ENCODE measurements at regions not wholly inside any gene's neighbourhood (a gene's known extent, or its start where the extent isn't known, plus 50 kb on each side); places are given as distances from the start of the nearest gene placed in this dataset.

DNA sequence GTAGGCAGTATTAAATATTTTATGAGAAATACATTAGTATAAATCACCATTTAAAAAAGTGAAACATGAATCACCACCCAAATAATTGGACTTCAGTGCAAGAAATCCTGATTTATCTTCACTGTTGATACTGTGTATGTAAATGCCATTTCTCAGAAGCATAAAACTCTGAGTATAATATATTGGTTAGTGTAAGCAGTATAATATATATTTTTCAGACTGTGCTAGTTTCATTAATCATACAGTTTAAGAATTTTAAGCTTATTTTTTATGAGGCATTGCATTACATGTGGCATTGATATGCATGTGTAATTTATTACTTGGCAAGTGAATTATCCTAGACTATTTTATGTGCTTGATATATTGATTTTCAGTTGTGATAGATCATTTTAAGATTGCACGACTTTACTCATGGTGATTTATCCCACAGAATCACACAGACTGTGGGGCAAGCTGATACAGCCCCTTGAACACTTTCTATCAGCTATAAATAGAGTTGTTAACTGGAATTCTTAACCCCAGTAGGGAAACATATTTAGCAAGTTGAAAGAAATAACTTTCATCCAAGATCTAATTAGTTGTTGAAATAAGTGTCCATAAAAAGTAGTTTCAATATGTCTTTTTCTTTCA, 403.5 kb downstream of the RPL10L start:
- H3K9ac ChIP-seq (ENCODE audit: insufficient read depth in 1 of 2, low read length in 2 of 2): no peak overlapping the region
- ATAC-seq (ENCODE audit: insufficient read depth, low FRiP score) (no peak), DNase-seq (no peak)
- H3K4me1 ChIP-seq (ENCODE audit: control insufficient read depth in 5 of 5, insufficient read depth in 5 of 5, low read length in 5 of 5): no peaks in the 10 kb centered on the region
- no peak overlapping the region for H3K27ac ChIP-seq (ENCODE audit: low read depth in 1 of 2, low read length in 1 of 2)
- H3K36me3 ChIP-seq (ENCODE audit: control insufficient read depth in 4 of 4, insufficient read depth in 4 of 4, low read length in 4 of 4): no peaks in the 10 kb centered on the region
- WGBS, 2 donors: 45 to 66% methylated on average over 1 of the region's 1 CpG
- TF ChIP-seq, protein P1, sequence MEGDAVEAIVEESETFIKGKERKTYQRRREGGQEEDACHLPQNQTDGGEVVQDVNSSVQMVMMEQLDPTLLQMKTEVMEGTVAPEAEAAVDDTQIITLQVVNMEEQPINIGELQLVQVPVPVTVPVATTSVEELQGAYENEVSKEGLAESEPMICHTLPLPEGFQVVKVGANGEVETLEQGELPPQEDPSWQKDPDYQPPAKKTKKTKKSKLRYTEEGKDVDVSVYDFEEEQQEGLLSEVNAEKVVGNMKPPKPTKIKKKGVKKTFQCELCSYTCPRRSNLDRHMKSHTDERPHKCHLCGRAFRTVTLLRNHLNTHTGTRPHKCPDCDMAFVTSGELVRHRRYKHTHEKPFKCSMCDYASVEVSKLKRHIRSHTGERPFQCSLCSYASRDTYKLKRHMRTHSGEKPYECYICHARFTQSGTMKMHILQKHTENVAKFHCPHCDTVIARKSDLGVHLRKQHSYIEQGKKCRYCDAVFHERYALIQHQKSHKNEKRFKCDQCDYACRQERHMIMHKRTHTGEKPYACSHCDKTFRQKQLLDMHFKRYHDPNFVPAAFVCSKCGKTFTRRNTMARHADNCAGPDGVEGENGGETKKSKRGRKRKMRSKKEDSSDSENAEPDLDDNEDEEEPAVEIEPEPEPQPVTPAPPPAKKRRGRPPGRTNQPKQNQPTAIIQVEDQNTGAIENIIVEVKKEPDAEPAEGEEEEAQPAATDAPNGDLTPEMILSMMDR (IDR thresholded peaks at IDR 0.05; ENCODE audit: control extremely low read depth, extremely low read depth): no peak
- H3K4me3 ChIP-seq: no peak overlapping the region
- no peaks in the 10 kb centered on the region for H3K9me3 ChIP-seq (ENCODE audit: control insufficient read depth in 4 of 4, insufficient read depth in 3 of 4, low read length in 3 of 4)
- no peaks in the 10 kb centered on the region for H3K27me3 ChIP-seq (ENCODE audit: control insufficient read depth in 3 of 3, insufficient read depth in 3 of 3, low read length in 2 of 3)

DNA sequence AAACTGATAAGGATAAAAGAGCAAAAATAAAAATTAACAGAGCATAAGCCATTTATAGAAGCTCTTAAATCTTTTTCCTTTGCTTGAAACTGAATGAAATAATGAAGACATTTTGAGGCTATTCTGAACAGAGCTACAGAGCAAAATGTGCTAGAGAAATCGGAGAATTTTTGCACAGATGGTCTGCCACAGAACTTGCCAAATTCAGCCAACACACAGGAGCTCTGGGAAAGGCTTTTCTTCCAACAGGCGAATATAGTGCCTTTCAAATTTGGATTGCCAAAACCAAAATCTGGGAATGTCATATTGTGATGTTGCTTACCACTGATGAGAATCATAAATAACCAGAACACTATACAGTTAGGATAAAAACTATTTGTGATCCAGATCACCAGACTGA, 406.3 kb downstream of the RPL10L start:
- H3K9ac ChIP-seq (ENCODE audit: insufficient read depth in 1 of 2, low read length in 2 of 2): no peak overlapping the region
- WGBS, 2 donors: 87% methylated on average over 2 of the region's 2 CpGs
- ATAC-seq (ENCODE audit: insufficient read depth, low FRiP score) (no peak), DNase-seq (no peak)
- H3K4me3 ChIP-seq: no peak overlapping the region
- no peaks in the 10 kb centered on the region for H3K4me1 ChIP-seq (ENCODE audit: control insufficient read depth in 5 of 5, insufficient read depth in 5 of 5, low read length in 5 of 5)
- H3K36me3 ChIP-seq (ENCODE audit: control insufficient read depth in 4 of 4, insufficient read depth in 4 of 4, low read length in 4 of 4): no peaks in the 10 kb centered on the region
- H3K27ac ChIP-seq (ENCODE audit: low read depth in 1 of 2, low read length in 1 of 2): no peak overlapping the region
- no peaks in the 10 kb centered on the region for H3K9me3 ChIP-seq (ENCODE audit: control insufficient read depth in 4 of 4, insufficient read depth in 3 of 4, low read length in 3 of 4)
- no peaks in the 10 kb centered on the region for H3K27me3 ChIP-seq (ENCODE audit: control insufficient read depth in 3 of 3, insufficient read depth in 3 of 3, low read length in 2 of 3)
- TF ChIP-seq, protein P1 (IDR thresholded peaks at IDR 0.05; ENCODE audit: control extremely low read depth, extremely low read depth): no peak

- Histone ChIP-seq H3K27ac (ENCODE audit: low read depth in 1 of 2, low read length in 1 of 2) (no peak overlapping the region), H3K9me3 (ENCODE audit: control insufficient read depth in 4 of 4, insufficient read depth in 3 of 4, low read length in 3 of 4) (no peaks in the 10 kb centered on the region), H3K4me1 (ENCODE audit: control insufficient read depth in 5 of 5, insufficient read depth in 5 of 5, low read length in 5 of 5) (no peaks in the 10 kb centered on the region), H3K27me3 (ENCODE audit: control insufficient read depth in 3 of 3, insufficient read depth in 3 of 3, low read length in 2 of 3) (no peaks in the 10 kb centered on the region), H3K36me3 (ENCODE audit: control insufficient read depth in 4 of 4, insufficient read depth in 4 of 4, low read length in 4 of 4) (no peaks in the 10 kb centered on the region), H3K9ac (ENCODE audit: insufficient read depth in 1 of 2, low read length in 2 of 2) (no peak overlapping the region), H3K4me3 (no peak overlapping the region)
- ATAC-seq (ENCODE audit: insufficient read depth, low FRiP score): no peak
- DNase-seq: no peak
- TF ChIP-seq, protein P1 (IDR thresholded peaks at IDR 0.05; ENCODE audit: control extremely low read depth, extremely low read depth): no peak
- 55% methylated on average over 2 of the region's 2 CpGs for WGBS, 2 donors
Observed at GRCh38 chr14:46233786-46234185, 417.8 kb downstream of the RPL10L start.

- Histone ChIP-seq H3K4me3 (no peak overlapping the region), H3K9me3 (ENCODE audit: control insufficient read depth in 4 of 4, insufficient read depth in 3 of 4, low read length in 3 of 4) (no peaks in the 10 kb centered on the region), H3K27ac (ENCODE audit: low read depth in 1 of 2, low read length in 1 of 2) (no peak overlapping the region), H3K36me3 (ENCODE audit: control insufficient read depth in 4 of 4, insufficient read depth in 4 of 4, low read length in 4 of 4) (no peaks in the 10 kb centered on the region), H3K27me3 (ENCODE audit: control insufficient read depth in 3 of 3, insufficient read depth in 3 of 3, low read length in 2 of 3) (no peaks in the 10 kb centered on the region), H3K9ac (ENCODE audit: insufficient read depth in 1 of 2, low read length in 2 of 2) (no peak overlapping the region), H3K4me1 (ENCODE audit: control insufficient read depth in 5 of 5, insufficient read depth in 5 of 5, low read length in 5 of 5) (no peaks in the 10 kb centered on the region)
- DNase-seq (no peak), ATAC-seq (ENCODE audit: insufficient read depth, low FRiP score) (no peak)
- WGBS, 2 donors: 93 to 95% methylated on average over 2 of the region's 2 CpGs
- TF ChIP-seq, protein P1 (IDR thresholded peaks at IDR 0.05; ENCODE audit: control extremely low read depth, extremely low read depth): no peak
Observed at GRCh38 chr14:46230540-46230939, 421.0 kb downstream of the RPL10L start.

All from lung (tissue), 11 donors.